Keratinocyte (primary cell): ENCODE measurements at regions not wholly inside any gene's neighbourhood (a gene's known extent, or its start where the extent isn't known, plus 50 kb on each side); places are given as distances from the start of the nearest gene placed in this dataset.

Experiments used
- DNase-seq: peaks from one replicate; pipeline ENCODE4 v3.0.0-alpha.2; 2011; ENCODE audit warnings: low read depth, missing footprints, low spot score
- FAIRE-seq: peaks from 2 replicates; lab custom pipeline; 2011; peaks lifted over from hg19 to GRCh38; lab: Jason Lieb, UNC
- H2AFZ ChIP-seq: 2 replicates; pipeline ENCODE4 v1.6.0; 2012; ENCODE audit warnings: low read length, control low read depth, inconsistent platforms; ENCODE audit not compliant: control insufficient read depth
- H3K27ac ChIP-seq: 2 replicates; pipeline ENCODE4 v1.5.1; 2011; ENCODE audit warnings: low read length; ENCODE audit not compliant: control insufficient read depth, insufficient read depth
- H3K27me3 ChIP-seq: 3 replicates; pipeline ENCODE4 v1.6.0; 2011; ENCODE audit warnings: low read length; ENCODE audit not compliant: control insufficient read depth, insufficient read depth; ENCODE audit errors: extremely low read depth
- H3K36me3 ChIP-seq, 2 experiments: 2 replicates in 1 of 2; 3 replicates in 1 of 2; pipeline ENCODE4 v1.5.1; 2011; ENCODE audit warnings: low read length in 2 of 2, mild to moderate bottlenecking in 1 of 2; ENCODE audit not compliant: control insufficient read depth in 2 of 2, insufficient read depth in 2 of 2; ENCODE audit errors: extremely low read depth in 1 of 2
- H3K4me1 ChIP-seq: 3 replicates; pipeline ENCODE4 v1.5.1; 2011; ENCODE audit warnings: low read length; ENCODE audit not compliant: control insufficient read depth, insufficient read depth; ENCODE audit errors: extremely low read depth
- H3K4me2 ChIP-seq: 3 replicates; pipeline ENCODE4 v1.6.0; 2011; ENCODE audit warnings: low read depth, low read length; ENCODE audit not compliant: control insufficient read depth, insufficient read depth; ENCODE audit errors: extremely low read depth
- H3K4me3 ChIP-seq, 3 experiments: fragments of 200-600 bp in 1 of 3; sonication (generic) in 1 of 3; 2 replicates in 2 of 3; 3 replicates in 1 of 3; pipeline ENCODE4 v1.5.1; 2011 to 2016; ENCODE audit warnings: low read length in 3 of 3, mild to moderate bottlenecking in 3 of 3, control low read depth in 2 of 3, inconsistent platforms in 1 of 3, low read depth in 1 of 3, mixed read lengths in 1 of 3, mixed run types in 1 of 3, moderate library complexity in 1 of 3; ENCODE audit not compliant: control insufficient read depth in 2 of 3, insufficient read depth in 2 of 3; ENCODE audit errors: extremely low read depth in 1 of 3
- H3K79me2 ChIP-seq: 2 replicates; pipeline ENCODE4 v1.6.0; 2012; ENCODE audit warnings: low read length; ENCODE audit not compliant: control insufficient read depth, insufficient read depth
- H3K9ac ChIP-seq: 3 replicates; pipeline ENCODE4 v1.6.0; 2011; ENCODE audit warnings: low read length; ENCODE audit not compliant: control insufficient read depth, insufficient read depth; ENCODE audit errors: extremely low read depth
- H3K9me1 ChIP-seq: 3 replicates; pipeline ENCODE4 v1.6.0; 2011; ENCODE audit warnings: low read length; ENCODE audit not compliant: control insufficient read depth, insufficient read depth; ENCODE audit errors: extremely low read depth
- H3K9me3 ChIP-seq: 2 replicates; pipeline ENCODE4 v1.5.1; 2012; ENCODE audit warnings: low read depth, low read length; ENCODE audit not compliant: control insufficient read depth
- H4K20me1 ChIP-seq: 3 replicates; pipeline ENCODE4 v1.6.0; 2011; ENCODE audit warnings: low read length; ENCODE audit not compliant: control insufficient read depth, insufficient read depth; ENCODE audit errors: extremely low read depth
- CTCF ChIP-seq, 3 experiments: IDR thresholded peaks in 1 of 3; conservative IDR thresholded peaks in 1 of 3; optimal IDR thresholded peaks in 1 of 3; 2 replicates in 2 of 3; 3 replicates in 1 of 3; pipeline versions ENCODE3 to v1.5.1; 2011; ENCODE audit warnings: low read length in 3 of 3, mild to moderate bottlenecking in 3 of 3, moderate library complexity in 2 of 3, control low read depth in 1 of 3, inconsistent platforms in 1 of 3; ENCODE audit not compliant: insufficient read depth in 2 of 3; ENCODE audit errors: extremely low read depth in 1 of 3
- EZH2 ChIP-seq: IDR thresholded peaks from one replicate; pipeline ENCODE4 v1.6.1; 2012; ENCODE audit warnings: inconsistent platforms, mild to moderate bottlenecking, low read length, moderate library complexity
- dilution Hi-C: fragments of 300-500 bp; cut with MboI; formaldehyde crosslinking; loops from one replicate; pipeline ENCODE4 v1.7.0; 2020; ENCODE audit warnings: low sequenced_read_pairs; ENCODE audit not compliant: extremely low pct_ligation_motif_present

- H3K79me2 ChIP-seq, result no peaks in the 10 kb centered on the region
- peaks cover 3% of the 10 kb centered on the region for H3K4me1 ChIP-seq
- H3K27me3 ChIP-seq, result no peaks in the 10 kb centered on the region
- no peak for DNase-seq
- no peaks in the 10 kb centered on the region for H3K36me3 ChIP-seq
- H3K27ac ChIP-seq, result no peak overlapping the region
- H3K9ac ChIP-seq, result no peak overlapping the region
- TF ChIP-seq CTCF (optimal IDR thresholded peaks at IDR 0.05 in 1 of 3, IDR thresholded peaks at IDR 0.05 in 1 of 3, conservative IDR thresholded peaks at IDR 0.05 in 1 of 3; ENCODE audit: extremely low read depth in 1 of 3, insufficient read depth in 2 of 3, low read length in 3 of 3), result no peak
- TF ChIP-seq EZH2, result no peak
- no peak overlapping the region for H2AFZ ChIP-seq
- no peak overlapping the region for H3K4me2 ChIP-seq
- H3K9me1 ChIP-seq, result no peaks in the 10 kb centered on the region
- dilution Hi-C loops, result no loop called here
- H3K4me3 ChIP-seq, result no peak overlapping the region
- no peaks in the 10 kb centered on the region for H3K9me3 ChIP-seq
- no peak for FAIRE-seq
- no peaks in the 10 kb centered on the region for H4K20me1 ChIP-seq
Measured at GRCh38 chr1:217017165-217017564, 293.9 kb upstream of the ESRRG start.

- dilution Hi-C loops, result no loop called here
- no peaks in the 10 kb centered on the region for H4K20me1 ChIP-seq
- FAIRE-seq (no peak), DNase-seq (no peak)
- no peaks in the 10 kb centered on the region for H3K27me3 ChIP-seq
- no peak overlapping the region for H3K9ac ChIP-seq
- H3K79me2 ChIP-seq, result no peaks in the 10 kb centered on the region
- H3K4me1 ChIP-seq, result peaks cover 8% of the 10 kb centered on the region
- no peaks in the 10 kb centered on the region for H3K9me3 ChIP-seq
- H3K4me3 ChIP-seq, result no peak overlapping the region
- H3K27ac ChIP-seq, result no peak overlapping the region
- no peak overlapping the region for H3K4me2 ChIP-seq
- H3K9me1 ChIP-seq, result no peaks in the 10 kb centered on the region
- H2AFZ ChIP-seq, result no peak overlapping the region
- H3K36me3 ChIP-seq, result no peaks in the 10 kb centered on the region
- TF ChIP-seq CTCF (optimal IDR thresholded peaks at IDR 0.05 in 1 of 3, IDR thresholded peaks at IDR 0.05 in 1 of 3, conservative IDR thresholded peaks at IDR 0.05 in 1 of 3; ENCODE audit: extremely low read depth in 1 of 3, insufficient read depth in 2 of 3, low read length in 3 of 3) (no peak), EZH2 (no peak)
Measured at GRCh38 chr1:217014066-217014465, 290.8 kb upstream of the ESRRG start.
